Choroid plexus epithelial cell (primary cell): ENCODE measurements at regions not wholly inside any gene's neighbourhood (a gene's known extent, or its start where the extent isn't known, plus 50 kb on each side); places are given as distances from the start of the nearest gene placed in this dataset.
"Not testable (repeated sequence)": the region's sequence is repeated elsewhere in the genome, so short reads cannot be mapped to it uniquely, and the experiment has no call there.

Experiments used
- DNase-seq: peaks from one replicate; pipeline ENCODE4 v3.0.0-alpha.2; 2010; ENCODE audit warnings: low read depth
- H3K4me3 ChIP-seq: 2 replicates; pipeline ENCODE4 v1.5.1; 2011; ENCODE audit warnings: low read depth, mild to moderate bottlenecking, control low read depth, low read length, moderate library complexity
- CTCF ChIP-seq: conservative IDR thresholded peaks from 2 replicates; pipeline ENCODE4 v1.5.1; 2011; ENCODE audit warnings: low read depth, mild to moderate bottlenecking, control low read depth, inconsistent platforms, low read length, moderate library complexity

GRCh38 chr16:88133507-88133843 is 182.2 kb downstream of the BANP start:
- H3K4me3 ChIP-seq, result no peak overlapping the region
- TF ChIP-seq CTCF, result no peak
- no peak for DNase-seq

- not testable (repeated sequence) for H3K4me3 ChIP-seq, DNase-seq
Observed at GRCh38 chr16:88134172-88134898, 183.1 kb downstream of the BANP start.

- DNase-seq, H3K4me3 ChIP-seq: not testable (repeated sequence)
Observed at GRCh38 chr16:88134899-88135682, 183.9 kb downstream of the BANP start.

- DNase-seq, H3K4me3 ChIP-seq: not testable (repeated sequence)
Observed at GRCh38 chr16:88136211-88136713, 185.0 kb downstream of the BANP start.

GRCh38 chr16:88136939-88137338 is 185.7 kb downstream of the BANP start:
- not testable (repeated sequence) for DNase-seq, H3K4me3 ChIP-seq

- not testable (repeated sequence) for H3K4me3 ChIP-seq, DNase-seq
Observed at GRCh38 chr16:88139141-88139540, 187.9 kb downstream of the BANP start.

GRCh38 chr16:88140195-88140594 is 189.0 kb downstream of the BANP start:
- DNase-seq, H3K4me3 ChIP-seq: not testable (repeated sequence)

GRCh38 chr16:88141580-88141979 is 190.3 kb downstream of the BANP start:
- DNase-seq, result no peak
- no peak overlapping the region for H3K4me3 ChIP-seq
- TF ChIP-seq CTCF, result no peak

GRCh38 chr16:88142056-88142935 is 191.1 kb downstream of the BANP start:
- H3K4me3 ChIP-seq, DNase-seq: not testable (repeated sequence)

- H3K4me3 ChIP-seq, DNase-seq: not testable (repeated sequence)
Observed at GRCh38 chr16:88143122-88144027, 192.1 kb downstream of the BANP start.
